Nucleus accumbens (tissue), 56 donors: ENCODE measurements at regions not wholly inside any gene's neighbourhood (a gene's known extent, or its start where the extent isn't known, plus 50 kb on each side); places are given as distances from the start of the nearest gene placed in this dataset.
A peak's percentile ranks its signal among the peaks of the same experiment; 100 is the strongest.

Experiments
- DNase-seq, 56 donors: peaks; one replicate each; lab custom pipeline; 2025; lab: John Stamatoyannopoulos, UW

DNA sequence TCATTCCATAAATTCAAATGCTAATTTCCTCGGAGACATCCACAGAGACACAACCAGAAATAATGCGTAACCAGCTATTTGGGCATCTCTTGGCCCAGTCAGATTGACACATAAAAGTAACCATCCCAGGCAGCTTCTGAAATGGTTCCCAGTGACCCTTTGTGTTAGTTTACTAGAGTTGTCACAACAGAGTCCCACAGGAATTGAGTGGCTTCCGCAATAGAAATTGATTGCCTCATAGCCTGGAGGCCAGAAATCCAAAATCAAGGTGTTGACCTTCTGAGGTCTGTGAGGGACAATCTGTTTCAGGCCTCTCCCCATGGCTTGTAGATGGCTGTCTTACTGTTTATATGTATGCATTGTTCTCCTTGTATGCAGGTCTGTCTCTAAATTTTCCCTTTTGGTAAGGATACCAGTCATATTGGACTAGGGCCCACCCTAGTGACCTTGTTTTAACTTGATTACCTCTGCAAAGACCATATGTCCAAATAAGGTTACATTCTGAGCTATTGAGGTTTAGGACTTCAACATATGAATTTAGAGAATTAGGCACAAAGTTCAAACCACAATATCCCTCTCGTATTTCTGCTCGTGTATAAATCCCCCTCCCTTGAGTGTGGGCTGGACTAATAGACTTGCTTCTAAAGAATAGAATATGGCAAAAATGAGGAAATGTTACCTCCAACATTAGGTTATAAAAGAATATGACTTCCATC lies 78.2 kb upstream of the FGGY start:
- no peak for DNase-seq

DNA sequence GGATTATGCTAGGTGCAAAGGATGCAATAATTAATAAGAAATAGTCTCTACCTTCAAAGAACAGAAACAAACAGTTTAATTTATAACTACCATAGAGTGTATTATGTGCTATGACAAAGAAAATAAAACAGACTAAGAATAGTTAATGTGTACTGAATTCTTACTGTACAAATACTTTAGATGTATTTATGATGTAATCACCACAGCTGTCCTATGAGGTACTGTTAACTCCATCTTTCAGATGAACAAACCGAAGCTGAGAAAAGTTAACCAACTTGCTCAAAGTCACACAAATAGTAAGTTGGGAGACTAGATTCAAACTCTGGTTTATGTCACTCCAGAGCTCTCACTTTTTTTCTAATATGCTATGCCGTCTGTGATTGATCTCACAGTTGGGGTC lies 77.0 kb upstream of the FGGY start:
- DNase-seq: no peak

DNA sequence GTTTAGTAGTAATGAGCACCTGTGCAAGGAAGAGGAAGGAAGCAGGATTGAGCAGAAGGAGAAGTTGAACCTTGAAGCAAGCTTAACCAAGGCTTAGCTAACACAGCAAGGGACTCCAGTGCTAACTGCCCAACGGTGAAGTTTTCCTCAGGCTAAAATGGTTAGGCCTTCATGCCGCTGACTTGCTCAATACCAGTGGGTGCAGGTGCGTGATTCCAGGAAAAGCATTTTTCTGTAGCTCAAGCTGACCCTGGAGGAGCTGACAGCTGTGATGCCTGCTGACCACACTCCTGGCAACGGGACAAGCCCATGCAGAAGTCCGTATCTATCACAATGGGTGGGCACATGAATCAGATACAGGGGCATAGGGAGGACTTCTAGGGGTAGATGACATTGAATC lies 76.5 kb upstream of the FGGY start:
- no peak for DNase-seq

DNA sequence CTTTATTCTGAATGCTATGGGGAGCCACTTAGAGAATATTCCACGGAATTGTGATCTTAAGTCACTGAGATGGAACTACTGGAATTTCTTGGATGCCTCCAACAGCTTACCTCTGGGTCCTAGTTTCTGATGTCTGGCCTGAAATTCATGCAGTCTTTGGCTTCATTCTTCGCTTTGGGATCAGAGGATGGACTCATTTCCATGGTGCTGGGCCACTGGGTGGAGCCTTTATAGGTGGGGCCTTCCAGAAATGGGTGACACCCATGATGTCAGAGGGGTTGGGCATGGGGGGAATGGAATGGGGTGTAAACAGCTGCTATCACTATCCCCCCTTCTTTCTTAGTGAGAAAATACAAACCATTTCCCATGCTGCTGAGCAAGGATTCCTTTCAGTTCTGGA lies 73.7 kb upstream of the FGGY start:
- no peak for DNase-seq

DNA sequence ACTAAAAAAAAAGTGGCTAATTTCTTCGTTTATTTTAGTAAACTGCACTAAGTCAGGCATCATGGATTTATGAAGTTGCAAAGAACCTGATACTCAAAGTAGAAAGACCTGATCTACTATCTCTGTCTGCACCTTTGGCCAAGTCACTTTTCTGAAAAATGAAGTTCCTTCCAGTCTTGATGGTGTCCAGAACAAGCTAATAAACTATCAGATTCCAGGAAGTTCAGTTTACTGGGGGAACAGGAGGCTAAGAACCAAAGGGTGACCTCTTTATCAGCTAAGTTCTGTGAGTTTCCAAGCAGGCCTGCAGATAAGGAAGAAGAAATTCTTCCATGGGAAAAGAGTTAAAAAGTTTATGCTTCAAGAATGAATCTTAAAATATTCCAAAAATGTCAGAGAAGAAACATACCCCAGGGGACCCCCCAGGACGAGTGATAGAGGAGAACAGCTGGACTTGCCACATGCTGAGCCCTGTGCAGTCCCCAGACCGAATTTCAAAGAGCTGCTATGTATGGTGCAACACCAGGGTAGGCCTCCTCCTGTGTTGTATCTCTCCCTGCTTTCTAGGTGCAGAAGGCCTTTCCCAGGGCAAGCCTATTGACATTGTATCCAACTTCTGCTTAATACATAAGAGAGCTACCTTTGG lies 72.8 kb upstream of the FGGY start:
- no peak for DNase-seq

DNA sequence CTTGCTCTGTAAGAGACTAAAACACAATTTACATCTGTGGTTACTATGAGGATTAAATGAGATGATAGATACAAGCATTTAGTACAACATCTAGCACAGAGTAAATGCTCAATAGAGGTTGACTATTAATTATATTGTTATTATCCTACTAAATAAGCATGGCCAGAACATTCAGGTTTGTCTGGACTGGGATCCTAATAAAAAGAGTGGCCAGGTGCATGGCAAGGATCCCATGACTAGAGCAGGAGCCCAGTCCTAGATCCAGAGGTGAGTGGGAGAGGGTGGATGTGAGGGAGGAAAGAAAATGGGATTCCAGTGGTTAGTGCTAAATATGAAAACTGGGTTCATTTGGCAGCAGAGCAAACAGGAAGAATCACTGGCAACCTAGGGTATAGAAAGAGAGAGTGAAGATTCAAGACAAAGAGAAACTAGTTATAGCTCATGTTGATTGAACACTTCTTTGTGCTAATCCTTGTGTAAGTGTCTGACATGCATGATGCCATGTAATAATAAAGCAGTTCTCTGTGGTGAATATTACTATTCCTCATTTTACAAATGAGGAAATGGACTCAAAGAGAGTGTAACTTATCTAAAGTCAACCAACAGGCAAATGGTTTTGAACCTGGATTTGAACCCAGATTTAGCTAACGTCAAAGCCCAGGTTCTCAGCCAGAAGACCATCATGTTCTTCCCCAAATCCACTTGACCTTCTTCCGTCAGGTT lies 71.1 kb upstream of the FGGY start:
- no peak for DNase-seq

DNA sequence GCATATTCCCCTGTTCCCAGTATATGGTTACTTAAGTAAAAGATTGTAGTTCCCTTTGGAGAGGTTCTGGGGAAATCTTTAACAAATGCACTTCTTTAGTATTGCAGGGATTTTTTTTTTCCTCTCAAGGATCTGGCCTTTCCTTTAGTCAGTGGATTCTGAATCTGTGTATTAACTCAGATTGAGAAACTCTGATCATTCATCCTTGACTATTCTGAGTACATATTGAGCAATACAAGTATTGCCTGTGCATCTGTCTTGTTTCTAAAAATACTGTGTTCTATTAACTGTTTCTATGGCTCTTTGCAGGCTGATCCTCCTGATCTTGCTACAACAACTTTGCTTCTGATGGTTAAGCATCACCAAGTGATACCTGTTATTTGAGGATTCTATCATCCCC lies 67.8 kb upstream of the FGGY start:
- DNase-seq: no peak

DNA sequence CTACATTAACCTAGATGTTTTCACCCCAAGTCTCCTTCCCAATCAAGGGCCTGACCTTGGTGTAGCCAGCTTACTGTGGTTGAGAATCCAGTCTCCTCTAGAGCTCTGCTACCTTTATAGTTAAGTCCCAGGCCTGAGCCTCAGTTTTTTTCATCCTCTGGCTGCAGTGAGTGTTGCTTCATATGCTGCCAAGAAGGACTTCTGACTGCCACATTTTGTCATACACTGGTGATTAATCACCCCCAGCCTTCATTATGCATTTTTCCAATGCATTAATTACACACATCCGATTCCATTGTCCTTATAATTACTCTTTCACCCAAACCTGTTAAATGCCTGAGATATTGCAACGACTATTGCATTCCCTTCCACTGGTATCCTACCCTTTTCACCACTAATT lies 66.3 kb upstream of the FGGY start:
- no peak for DNase-seq

DNA sequence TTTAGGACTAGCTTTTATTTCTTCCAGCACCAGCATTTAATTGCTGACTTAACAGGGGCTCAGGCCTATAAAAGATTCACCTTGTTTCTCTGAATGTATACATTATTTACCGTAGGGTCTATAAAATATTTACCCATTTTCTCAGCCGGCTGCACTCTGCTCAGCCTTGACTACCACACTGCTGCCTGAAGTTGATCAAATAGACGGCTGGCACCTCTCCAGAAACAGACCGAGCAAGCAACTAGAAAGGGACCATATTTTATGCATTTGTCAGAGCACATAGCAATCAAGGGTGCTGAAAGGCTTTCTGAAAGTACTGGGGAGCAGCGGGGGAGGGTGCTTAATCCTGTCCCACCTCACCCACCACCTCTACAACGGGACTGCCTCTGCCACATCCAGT lies 64.7 kb upstream of the FGGY start:
- DNase-seq: no peak

DNA sequence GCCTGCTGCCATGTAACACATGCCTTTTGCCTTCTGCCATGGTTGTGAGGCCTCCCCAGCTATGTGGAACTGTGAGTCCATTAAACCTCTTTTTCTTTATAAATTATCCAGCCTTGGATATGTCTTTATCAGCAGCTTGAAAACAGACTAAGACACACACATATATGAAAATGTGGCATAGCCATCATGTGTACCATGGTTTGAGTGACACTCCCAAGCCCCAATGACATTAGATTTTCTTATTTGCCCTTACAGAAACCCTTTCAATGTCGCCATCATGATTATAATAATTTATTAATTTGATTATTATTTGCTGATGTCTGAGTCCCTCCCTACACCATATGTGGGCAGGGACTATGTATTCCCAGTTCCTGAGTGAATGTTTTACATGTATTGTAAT lies 63.5 kb upstream of the FGGY start:
- DNase-seq: no peak

DNA sequence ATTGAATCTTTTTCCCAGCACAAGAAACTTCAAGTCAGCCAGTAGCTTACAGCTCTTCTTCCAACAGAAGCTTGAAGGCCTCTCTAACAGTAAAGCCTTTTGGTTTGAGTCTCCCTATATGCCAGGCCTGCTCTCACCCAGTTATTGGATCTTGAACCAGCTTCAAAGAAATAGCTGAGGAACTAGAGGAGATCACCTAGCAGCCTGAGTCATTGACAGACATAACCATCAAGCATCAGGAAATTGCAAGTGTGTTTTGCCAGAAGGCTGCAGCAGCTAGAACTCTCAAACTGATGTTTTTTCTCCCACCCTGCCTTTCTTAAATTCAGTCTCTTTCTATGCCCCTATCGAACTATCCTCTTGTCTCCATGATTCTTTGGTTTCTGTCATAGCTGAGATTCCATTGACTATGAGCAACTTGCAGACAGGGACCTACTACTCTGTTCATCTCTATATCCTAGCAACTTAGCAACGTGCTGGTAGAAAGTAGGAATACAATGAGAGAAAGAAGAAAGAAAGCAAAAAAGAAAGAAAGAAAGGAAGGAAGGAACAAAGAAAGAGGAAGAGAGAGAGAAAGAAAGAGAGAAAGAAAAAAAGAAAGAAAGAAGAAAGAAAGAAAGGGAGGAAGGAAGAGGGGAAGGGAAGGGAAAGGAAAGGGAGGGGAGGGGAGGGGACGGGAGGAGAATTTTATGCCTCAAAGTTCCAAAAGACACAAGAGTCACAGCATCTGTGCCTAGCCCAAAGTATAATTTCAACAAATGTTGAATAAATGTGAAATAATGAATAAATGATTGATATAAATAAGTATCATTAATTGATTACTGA lies 60.0 kb upstream of the FGGY start:
- peak in 3 of 56 donors; percentile 2 to 9 (median 4) for DNase-seq

DNA sequence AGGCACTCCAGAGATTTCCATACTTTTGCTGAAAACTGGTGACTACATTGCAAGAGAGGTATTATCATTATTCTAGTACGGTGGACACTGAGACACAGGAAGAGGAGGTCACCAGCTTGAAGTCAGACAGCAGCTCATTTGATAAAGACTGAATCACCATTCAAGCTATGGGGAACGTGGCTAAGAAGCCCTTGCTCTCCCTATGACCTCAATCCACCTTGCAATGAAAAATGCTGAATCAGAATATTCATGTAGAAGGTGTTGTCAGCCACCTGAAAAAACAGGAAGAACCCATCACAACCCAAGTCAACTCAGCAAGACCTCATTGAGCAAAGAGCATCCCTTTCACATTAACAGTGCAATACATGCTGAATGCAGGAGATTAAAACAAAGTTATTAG lies 59.0 kb upstream of the FGGY start:
- DNase-seq: no peak

DNA sequence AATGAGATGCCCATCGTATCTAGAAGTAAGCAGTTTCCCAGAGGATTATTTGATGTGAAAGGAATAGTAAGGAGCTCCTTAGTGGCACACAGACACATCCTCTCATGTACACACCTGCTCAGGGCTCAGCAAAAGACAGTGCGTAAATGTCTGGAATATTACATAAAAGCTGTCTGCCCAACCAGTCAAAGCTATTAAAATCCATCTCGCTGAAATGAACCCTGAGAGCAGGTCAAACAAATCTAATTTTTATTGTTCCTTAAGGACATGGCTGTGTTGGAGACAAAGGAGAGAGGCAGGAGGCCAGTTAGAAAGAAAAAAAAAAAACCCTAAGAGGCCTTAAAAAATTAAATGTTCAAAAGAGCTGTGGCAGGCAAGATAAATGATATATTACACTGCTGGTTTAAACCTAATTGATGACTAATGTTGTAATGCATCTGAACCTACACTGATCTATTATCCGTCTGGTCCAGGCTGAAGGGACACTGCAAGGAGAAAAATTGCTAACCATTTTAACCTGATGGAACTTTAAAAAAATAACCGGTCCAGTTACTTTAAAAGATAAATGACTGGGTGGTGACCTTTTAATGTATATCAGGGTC lies 58.5 kb upstream of the FGGY start:
- DNase-seq: no peak

DNA sequence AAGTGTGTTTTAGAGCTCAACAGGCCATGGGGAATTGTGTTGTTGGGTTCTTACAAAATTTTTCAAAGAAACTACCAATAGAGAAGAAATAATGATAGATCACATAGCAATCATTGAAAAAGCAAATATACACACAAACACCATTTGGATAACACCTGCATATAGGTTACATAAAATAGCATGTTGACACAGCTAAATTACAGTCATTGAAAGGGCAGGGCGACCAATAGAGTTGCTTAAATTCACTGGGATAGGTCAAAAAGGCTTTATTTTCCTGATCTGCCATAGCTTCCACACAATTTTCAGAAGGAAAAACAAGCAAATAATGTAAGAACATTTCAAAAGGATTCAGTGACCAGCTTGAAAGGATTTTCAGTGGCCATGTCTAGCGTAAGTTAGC lies 57.9 kb upstream of the FGGY start:
- DNase-seq: no peak

DNA sequence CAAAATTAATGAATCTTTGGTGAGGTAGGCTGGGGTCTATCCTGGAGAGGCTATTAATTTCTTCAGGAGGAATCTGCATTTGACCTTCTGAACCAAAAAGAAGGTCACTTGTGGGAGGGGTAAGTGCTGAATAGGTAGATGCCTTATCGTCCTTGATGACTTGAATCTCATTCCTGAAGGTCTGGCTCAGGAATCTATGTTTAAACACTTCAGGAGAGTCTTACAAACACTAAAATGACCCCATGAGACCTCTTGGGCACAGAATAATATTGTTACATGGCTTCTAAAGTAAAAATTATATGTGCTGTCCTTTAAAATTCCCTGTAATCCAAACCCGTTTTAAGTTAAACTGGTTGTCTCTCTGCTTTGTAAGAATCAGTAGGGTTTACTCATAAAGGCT lies 55.0 kb upstream of the FGGY start:
- no peak for DNase-seq

DNA sequence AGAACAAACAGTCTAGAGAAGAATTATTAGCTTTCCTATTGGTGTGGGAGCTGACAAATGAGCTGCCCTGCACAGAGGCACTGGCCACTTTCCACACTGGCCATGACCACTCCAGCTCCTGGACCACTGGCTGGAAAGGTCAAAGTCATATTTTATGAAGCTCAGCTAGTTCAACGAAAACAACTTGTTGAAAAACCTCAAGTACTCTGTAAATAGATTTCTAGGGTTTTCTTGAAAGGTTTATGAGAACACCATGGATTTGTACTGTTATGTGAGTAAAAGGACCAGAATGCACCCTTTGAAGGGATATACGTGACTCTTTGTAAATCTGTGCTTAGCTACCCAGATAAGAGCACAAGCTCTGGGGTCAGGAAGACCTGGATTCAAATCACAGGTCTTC lies 54.5 kb upstream of the FGGY start:
- DNase-seq: no peak

DNA sequence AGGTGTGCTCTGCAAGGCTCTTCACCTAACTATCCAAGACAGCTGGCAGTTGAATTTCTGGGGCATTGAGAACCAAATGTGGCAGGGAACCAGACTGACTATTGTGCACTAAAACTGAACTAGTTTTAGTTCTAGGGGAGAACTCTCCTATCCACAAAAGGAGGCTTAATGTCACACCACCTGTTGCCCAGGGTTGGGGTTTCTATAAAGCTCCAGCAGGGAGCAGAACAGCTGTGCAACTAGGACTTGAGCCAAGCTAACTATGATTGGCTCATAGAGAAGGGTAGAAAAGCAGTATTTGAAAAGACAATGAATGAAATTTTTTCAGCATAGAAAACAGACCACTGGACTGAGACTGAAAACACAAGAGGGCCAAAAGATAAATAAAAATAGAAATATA lies 53.3 kb upstream of the FGGY start:
- DNase-seq: no peak

DNA sequence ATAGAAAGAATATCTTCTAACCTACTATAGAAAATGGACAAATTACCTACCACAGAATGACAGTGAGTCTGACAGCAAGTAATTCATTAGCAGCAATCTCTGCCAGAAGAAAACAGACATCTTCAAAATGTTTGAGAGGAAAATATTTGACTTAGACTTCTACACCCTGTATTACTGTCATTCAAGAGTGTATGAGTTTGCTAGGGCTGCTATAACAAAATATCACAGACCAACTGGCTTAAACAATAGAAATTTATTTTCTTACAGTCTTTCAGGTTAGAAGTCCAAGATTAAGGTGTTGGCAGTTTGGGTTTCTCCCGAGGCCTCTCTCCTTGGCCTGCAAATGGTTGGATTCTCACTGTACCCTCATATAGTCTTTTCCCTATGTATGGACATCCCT lies 52.9 kb upstream of the FGGY start:
- DNase-seq: no peak

DNA sequence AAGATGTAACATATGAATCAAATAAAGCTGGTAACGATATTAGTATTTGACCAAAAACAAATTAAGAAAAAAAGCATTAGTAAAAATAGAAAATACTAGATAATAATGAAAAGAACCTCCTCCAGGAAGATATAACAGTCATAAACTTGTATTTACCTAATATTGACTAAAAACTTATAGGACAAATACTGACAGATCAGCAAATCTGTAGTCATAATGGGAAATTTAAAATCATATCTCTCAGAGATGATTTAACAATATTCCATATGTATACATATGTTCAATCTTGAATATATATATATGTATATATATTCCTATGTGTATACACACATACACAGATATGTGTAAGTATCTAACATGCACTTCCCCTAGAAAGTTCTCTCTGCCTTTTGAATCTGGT lies 52.0 kb upstream of the FGGY start:
- DNase-seq: no peak
